ENCODE measurements at regions not wholly inside any gene's neighbourhood (a gene's known extent, or its start where the extent isn't known, plus 50 kb on each side); places are given as distances from the start of the nearest gene placed in this dataset.
"Not testable (repeated sequence)": the region's sequence is repeated elsewhere in the genome, so short reads cannot be mapped to it uniquely, and the experiment has no call there.

DNA sequence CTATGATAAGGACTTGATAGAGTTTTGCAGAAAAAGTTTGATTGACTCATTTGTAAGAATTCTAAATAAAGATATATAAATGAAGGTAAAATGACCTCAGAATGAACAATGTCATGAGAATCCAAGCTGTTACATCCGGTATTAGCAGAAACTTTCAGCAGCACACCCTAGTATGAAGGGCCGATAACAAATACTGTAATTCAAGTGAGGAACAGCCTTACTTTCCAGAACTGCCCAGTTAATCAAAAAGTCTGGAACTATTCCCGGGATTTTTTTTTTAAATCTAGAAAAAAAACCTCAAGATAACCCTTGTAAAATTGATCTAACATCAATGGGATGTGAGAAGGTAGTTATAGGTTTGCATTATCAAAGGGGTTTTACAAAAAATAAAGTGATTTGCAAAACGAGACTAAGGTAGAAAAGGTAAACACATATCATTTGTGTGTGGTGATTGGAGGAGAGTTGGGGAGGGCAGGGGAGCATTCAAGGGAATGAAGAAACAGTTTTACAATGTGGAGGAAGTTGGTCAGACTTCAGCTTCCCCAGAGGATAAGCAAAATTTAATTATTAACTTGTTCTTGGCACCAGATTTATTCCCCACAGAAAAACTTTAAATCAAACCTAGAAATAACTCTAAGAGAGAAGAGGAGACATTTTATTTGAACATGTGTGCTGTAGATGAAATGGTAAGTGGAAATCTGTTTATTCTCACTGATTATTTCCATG lies 75.9 kb upstream of the VCAM1 start:
- H3K27ac ChIP-seq, result no peak overlapping the region
- ChIA-PET CTCF (no interaction called here), POLR2A (ENCODE audit: low non-redundant PET) (no interaction called here)
- DNase-seq (ENCODE audit: low spot score), result no peak
- TF ChIP-seq, protein P1, sequence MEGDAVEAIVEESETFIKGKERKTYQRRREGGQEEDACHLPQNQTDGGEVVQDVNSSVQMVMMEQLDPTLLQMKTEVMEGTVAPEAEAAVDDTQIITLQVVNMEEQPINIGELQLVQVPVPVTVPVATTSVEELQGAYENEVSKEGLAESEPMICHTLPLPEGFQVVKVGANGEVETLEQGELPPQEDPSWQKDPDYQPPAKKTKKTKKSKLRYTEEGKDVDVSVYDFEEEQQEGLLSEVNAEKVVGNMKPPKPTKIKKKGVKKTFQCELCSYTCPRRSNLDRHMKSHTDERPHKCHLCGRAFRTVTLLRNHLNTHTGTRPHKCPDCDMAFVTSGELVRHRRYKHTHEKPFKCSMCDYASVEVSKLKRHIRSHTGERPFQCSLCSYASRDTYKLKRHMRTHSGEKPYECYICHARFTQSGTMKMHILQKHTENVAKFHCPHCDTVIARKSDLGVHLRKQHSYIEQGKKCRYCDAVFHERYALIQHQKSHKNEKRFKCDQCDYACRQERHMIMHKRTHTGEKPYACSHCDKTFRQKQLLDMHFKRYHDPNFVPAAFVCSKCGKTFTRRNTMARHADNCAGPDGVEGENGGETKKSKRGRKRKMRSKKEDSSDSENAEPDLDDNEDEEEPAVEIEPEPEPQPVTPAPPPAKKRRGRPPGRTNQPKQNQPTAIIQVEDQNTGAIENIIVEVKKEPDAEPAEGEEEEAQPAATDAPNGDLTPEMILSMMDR (conservative IDR thresholded peaks at IDR 0.05; ENCODE audit: low read depth), result no peak

DNA sequence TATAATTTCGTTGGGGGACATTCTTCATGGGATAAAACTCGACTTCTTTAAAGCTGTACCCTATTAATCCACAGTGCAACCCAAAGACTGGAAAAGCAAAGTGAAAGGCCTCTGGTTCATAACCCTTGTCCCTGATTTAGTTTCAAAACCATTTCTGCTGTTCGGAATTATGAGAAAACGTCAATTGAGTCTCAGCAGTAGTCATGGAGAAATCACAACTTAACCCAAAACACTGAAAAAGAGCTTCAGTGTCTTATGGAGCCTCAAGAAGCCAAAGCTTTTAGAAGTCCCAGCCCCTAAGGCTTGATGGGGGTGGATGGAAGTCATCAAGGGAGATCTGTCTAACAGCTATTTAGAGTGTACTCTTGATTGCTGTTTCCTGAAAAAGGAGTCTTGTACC lies 73.5 kb upstream of the VCAM1 start:
- no peak overlapping the region for H3K27ac ChIP-seq

DNA sequence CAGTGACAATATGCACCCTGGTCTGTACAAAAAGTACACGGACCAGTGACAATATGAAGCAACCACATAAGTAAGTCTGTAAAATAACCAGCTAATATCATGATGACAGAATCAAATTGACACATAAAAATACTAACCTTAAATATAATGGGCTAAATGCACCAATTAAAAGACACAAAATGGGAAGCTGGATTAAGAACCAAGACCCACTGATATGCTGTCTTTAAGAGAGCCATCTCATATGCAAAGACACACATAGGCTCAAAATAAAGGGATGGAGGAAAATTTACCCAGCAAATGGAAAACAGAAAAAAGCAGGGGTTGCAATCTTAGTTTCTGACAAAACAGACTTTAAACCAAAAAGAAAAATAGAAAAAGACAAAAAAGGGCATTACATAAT lies 70.4 kb upstream of the VCAM1 start:
- DNase-seq (ENCODE audit: low spot score), result no peak
- ChIA-PET POLR2A (ENCODE audit: low non-redundant PET) (no interaction called here), CTCF (interaction anchor here (0.6 kb wide), 1 partner anchor 73 kb away, joined by 4 read pairs; no protein-coding TSS in a partner anchor)
- H3K27ac ChIP-seq, result no peak overlapping the region
- TF ChIP-seq, protein P1 (conservative IDR thresholded peaks at IDR 0.05; ENCODE audit: low read depth), result no peak

More for the DNA sequence above, 73.5 kb upstream of the VCAM1 start:
- POLR2A ChIA-PET (ENCODE audit: low non-redundant PET), result no interaction called here
- TF ChIP-seq, protein P1 (conservative IDR thresholded peaks at IDR 0.05; ENCODE audit: low read depth), result no peak
- no peak for DNase-seq (ENCODE audit: low spot score)
- CTCF ChIA-PET, result no interaction called here

DNA sequence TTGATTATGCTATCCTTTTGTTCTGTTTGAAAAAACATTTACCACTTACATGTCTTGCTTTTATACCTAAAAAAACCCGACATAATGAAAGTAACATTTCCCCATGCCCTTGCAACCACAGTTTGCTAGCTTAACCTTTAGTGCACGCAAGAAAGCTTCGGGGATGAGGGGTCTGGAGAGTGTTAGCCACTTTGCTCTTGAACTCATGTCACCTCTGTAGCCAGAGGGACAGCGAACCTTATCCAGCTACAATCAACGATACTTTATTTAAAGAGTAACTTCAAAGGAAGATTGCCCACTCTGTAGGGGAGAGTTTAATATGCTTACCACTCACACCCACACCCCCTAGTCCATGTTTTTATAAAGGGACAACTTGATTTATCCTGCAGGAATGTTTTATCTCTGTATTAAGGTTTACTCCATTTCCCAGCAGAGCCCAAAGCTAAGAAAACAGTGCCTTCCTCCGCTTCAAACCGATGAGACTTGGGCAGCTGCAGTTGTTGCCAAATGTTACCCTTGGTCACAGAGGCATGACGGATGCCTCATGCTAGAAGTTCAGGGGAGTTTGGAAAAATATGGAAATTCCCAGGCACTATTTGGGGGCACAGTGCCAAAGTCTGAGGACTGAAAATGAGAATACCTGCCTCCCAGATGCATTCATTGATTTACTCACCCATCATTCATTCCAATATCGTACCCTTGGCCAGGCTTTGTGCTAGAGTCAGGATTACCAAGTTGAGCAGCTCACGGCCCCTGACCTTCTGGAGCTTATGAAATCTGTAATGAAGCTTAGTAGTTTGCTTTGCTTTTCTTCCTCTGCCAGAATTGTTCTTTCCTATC lies 61.4 kb upstream of the VCAM1 start:
- POLR2A ChIA-PET (ENCODE audit: low non-redundant PET), result no interaction called here
- CTCF ChIA-PET, result no interaction called here
- H3K27ac ChIP-seq, result no peak overlapping the region
- TF ChIP-seq, protein P1 (conservative IDR thresholded peaks at IDR 0.05; ENCODE audit: low read depth), result no peak
- no peak for DNase-seq (ENCODE audit: low spot score)

DNA sequence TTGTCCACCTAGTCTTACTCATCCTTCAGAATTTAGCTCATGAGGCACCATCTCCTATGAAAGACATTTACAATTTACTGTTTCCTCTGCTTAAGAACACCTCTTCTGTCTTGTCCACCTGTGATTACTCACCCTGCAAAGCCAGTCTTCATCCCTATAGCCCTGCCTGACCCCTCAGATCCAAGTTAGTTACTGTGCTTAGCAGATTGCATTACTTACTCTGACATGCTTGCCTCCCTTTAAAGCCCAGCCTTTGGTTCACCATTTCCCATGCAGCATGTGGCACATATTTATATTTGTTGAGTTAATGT lies 60.9 kb upstream of the VCAM1 start:
- no peak for DNase-seq (ENCODE audit: low spot score)
- POLR2A ChIA-PET (ENCODE audit: low non-redundant PET), result no interaction called here
- CTCF ChIA-PET, result no interaction called here
- no peak overlapping the region for H3K27ac ChIP-seq
- TF ChIP-seq, protein P1 (conservative IDR thresholded peaks at IDR 0.05; ENCODE audit: low read depth), result no peak

DNA sequence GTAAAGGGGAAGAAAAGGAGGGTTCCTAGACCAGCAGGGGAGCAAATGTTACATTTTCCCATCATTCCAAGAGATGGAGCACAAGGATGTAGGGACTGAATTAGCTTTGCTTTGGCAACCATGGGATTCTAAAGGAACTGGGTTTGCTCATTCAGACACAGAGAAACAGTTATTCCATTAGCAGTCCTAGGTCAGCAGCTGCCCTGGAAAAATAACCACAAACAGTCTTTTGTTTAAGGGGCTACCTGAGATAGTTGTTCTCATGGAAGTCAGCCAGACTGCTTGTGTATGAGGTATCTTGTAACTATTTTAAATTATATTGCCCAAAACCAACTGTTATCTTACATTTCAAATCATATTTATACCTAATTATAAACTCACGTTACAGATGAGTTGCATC lies 58.4 kb upstream of the VCAM1 start:
- H3K27ac ChIP-seq, result no peak overlapping the region
- no peak for DNase-seq (ENCODE audit: low spot score)
- ChIA-PET CTCF (interaction anchor here (0.7 to 1.1 kb wide), 2 partner anchors 12 to 202 kb away, joined by 4 read pairs; no protein-coding TSS in a partner anchor), POLR2A (ENCODE audit: low non-redundant PET) (no interaction called here)
- TF ChIP-seq, protein P1 (conservative IDR thresholded peaks at IDR 0.05; ENCODE audit: low read depth), result no peak

DNA sequence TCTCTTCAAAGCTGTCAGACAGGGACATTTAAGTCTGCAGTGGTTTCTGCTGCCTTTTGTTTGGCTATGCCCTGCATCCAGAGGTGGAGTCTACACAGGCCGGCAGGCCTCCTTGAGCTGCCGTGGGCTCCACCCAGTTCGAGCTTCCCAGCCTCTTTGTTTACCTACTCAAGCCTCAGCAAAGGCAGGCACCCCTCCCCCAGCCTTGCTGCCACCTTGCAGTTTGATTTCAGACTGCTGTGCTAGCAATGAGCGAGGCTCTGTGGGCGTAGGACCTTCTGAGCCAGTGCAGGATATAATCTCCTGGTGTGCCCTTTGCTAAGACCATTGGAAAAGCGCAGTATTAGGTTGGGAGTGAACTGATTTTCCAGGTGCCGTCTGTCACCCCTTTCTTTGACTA lies 51.0 kb upstream of the VCAM1 start:
- POLR2A ChIA-PET (ENCODE audit: low non-redundant PET); DNase-seq (ENCODE audit: low spot score); CTCF ChIA-PET; H3K27ac ChIP-seq: not testable (repeated sequence)
